ENCODE measurements at regions not wholly inside any gene's neighbourhood (a gene's known extent, or its start where the extent isn't known, plus 50 kb on each side); places are given as distances from the start of the nearest gene placed in this dataset.

- TF ChIP-seq ZNF266 (tag by site-specific recombination; IDR thresholded peaks at IDR 0.05; ENCODE audit: low read depth) (no peak), ZNF560 (tag by site-specific recombination; IDR thresholded peaks at IDR 0.05; ENCODE audit: borderline replicate concordance) (no peak), ZNF777 (tag by site-specific recombination; IDR thresholded peaks at IDR 0.05; ENCODE audit: borderline replicate concordance) (no peak), ZNF426 (tag by site-specific recombination; IDR thresholded peaks at IDR 0.05) (no peak), ZNF274 (IDR thresholded peaks at IDR 0.05; ENCODE audit: low read length) (no peak), ZNF274 (tag by site-specific recombination; IDR thresholded peaks at IDR 0.05; ENCODE audit: borderline replicate concordance) (no peak), ZNF169 (tag by site-specific recombination; IDR thresholded peaks at IDR 0.05) (no peak), YY1 (tag by site-specific recombination; IDR thresholded peaks at IDR 0.05) (no peak), ZNF366 (tag by site-specific recombination; conservative IDR thresholded peaks at IDR 0.05) (no peak), ZNF544 (tag by site-specific recombination; IDR thresholded peaks at IDR 0.05) (no peak), ZFP41 (tag by site-specific recombination; IDR thresholded peaks at IDR 0.05; ENCODE audit: borderline replicate concordance) (no peak), ZNF146 (tag by site-specific recombination; IDR thresholded peaks at IDR 0.05) (no peak), ZNF843 (tag by site-specific recombination; IDR thresholded peaks at IDR 0.05) (no peak), ZNF510 (tag by site-specific recombination; IDR thresholded peaks at IDR 0.05; ENCODE audit: insufficient replicate concordance) (no peak), IKZF3 (tag by site-specific recombination; IDR thresholded peaks at IDR 0.05) (no peak), PBX3 (CRISPR knock-in tag; IDR thresholded peaks at IDR 0.05) (no peak), ZNF518A (tag by site-specific recombination; conservative IDR thresholded peaks at IDR 0.05; ENCODE audit: low read depth) (no peak), MEIS1 (CRISPR knock-in tag; IDR thresholded peaks at IDR 0.05; ENCODE audit: borderline replicate concordance) (no peak), ZNF211 (tag by site-specific recombination; IDR thresholded peaks at IDR 0.05; ENCODE audit: low read depth) (no peak), ZNF610 (tag by site-specific recombination; IDR thresholded peaks at IDR 0.05; ENCODE audit: borderline replicate concordance) (no peak), ZNF645 (tag by site-specific recombination; IDR thresholded peaks at IDR 0.05) (no peak)
- H3K4me1 ChIP-seq (ENCODE audit: control insufficient read depth, insufficient read depth, low read length) = no peaks in the 10 kb centered on the region
- H3K36me3 ChIP-seq (ENCODE audit: control insufficient read depth in 2 of 2, insufficient read depth in 1 of 2, low read length in 2 of 2) = no peaks in the 10 kb centered on the region
- no peak overlapping the region for H3K4me3 ChIP-seq (ENCODE audit: low read depth, low read length)
- ChIA-PET POLR2A (no interaction called here), CTCF (no interaction called here)
- no peak overlapping the region for H3K27ac ChIP-seq (ENCODE audit: extremely low read depth, low read depth, low read length)
- no peaks in the 10 kb centered on the region for H3K9me3 ChIP-seq (ENCODE audit: control insufficient read depth, insufficient read depth, low read depth, low read length)
These were observed 193.0 kb upstream of the DPP6 start for GRCh38 chr7:153859239-153859638.
